ENCODE measurements at regions not wholly inside any gene's neighbourhood (a gene's known extent, or its start where the extent isn't known, plus 50 kb on each side); places are given as distances from the start of the nearest gene placed in this dataset.

DNA sequence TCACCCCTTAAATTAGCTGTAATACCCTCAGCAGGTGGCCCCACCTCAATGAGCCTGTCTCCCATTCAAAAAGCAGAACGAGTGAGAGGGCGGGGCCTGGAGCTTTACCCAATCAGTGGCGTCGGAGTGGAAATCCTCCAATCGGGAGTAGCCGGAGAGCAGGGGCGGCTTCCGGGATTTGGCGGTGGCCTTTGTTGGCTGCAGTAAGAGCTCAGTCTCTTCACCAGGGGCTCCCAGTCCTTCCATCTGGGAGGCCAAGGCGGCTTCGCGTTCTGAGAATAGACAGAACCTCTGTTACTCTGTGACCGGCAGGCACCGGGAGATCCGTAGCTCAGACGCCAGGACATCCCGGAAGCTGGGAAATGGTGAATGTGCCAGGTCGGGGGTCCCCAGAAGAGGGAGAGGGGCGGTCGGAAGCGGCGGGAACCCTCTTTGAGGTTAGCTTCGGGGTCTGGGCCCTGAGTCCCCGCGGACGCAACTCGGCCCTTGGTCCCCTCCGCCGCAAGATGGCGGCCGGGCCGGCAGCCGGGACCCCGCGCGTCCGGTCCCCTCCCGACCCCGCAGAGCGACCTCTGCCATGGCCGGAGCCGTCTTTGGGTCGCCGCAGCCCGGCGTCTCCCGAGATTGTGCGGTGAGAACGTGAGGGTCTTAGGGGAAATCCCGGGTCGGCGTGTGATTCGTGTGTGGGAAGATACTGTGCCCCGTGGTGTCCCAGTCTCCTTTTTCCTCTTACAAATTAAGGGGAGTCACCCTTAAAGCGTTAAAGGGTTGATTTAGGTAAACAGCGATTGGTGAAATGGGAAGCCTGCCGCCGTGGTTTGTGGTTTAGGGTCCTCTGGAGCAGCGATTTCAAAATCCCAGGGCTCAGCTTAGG, 160.3 kb upstream of the ZNF267 start (continued):
- TF ChIP-seq, protein P1, sequence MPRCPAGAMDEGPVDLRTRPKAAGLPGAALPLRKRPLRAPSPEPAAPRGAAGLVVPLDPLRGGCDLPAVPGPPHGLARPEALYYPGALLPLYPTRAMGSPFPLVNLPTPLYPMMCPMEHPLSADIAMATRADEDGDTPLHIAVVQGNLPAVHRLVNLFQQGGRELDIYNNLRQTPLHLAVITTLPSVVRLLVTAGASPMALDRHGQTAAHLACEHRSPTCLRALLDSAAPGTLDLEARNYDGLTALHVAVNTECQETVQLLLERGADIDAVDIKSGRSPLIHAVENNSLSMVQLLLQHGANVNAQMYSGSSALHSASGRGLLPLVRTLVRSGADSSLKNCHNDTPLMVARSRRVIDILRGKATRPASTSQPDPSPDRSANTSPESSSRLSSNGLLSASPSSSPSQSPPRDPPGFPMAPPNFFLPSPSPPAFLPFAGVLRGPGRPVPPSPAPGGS (IDR thresholded peaks at IDR 0.05; ENCODE audit: borderline replicate concordance, insufficient read depth, low read depth, low read length, poor library complexity, severe bottlenecking), result peak; percentile 59
- no peak for TF ChIP-seq SREBF2 (IDR thresholded peaks at IDR 0.05; ENCODE audit: low read length)
- TF ChIP-seq RAD21 (IDR thresholded peaks at IDR 0.05; ENCODE audit: insufficient read depth, low read depth, low read length), result no peak
- no peak for TF ChIP-seq PAX8 (IDR thresholded peaks at IDR 0.05)
- TF ChIP-seq PML (IDR thresholded peaks at IDR 0.05; ENCODE audit: low read length), result peak; percentile 95
- TF ChIP-seq CHD1 (IDR thresholded peaks at IDR 0.05; ENCODE audit: low read depth, low read length), result peak; percentile 88; the same call in 1 of the 2 replicates
- TF ChIP-seq POLR2A (IDR thresholded peaks at IDR 0.05; ENCODE audit: low read depth, low read length), result peak; percentile 97
- TF ChIP-seq SP1 (IDR thresholded peaks at IDR 0.05; ENCODE audit: low read depth, low read length), result peak; percentile 93
- peak; percentile 80 for TF ChIP-seq IRF3 (IDR thresholded peaks at IDR 0.05)
- 0 out of 2 replicates have a peak, but pooled peaks have one; percentile 37 for TF ChIP-seq FOXM1 (IDR thresholded peaks at IDR 0.05; ENCODE audit: low read depth, low read length)
- TF ChIP-seq RB1 (IDR thresholded peaks at IDR 0.05; ENCODE audit: borderline replicate concordance), result no peak
- no peak for TF ChIP-seq FOXK2 (IDR thresholded peaks at IDR 0.05)
- peak; percentile 68; the same call in 1 of the 2 replicates for TF ChIP-seq SMARCA5 (IDR thresholded peaks at IDR 0.05)
- peak; percentile 61; the same call in 1 of the 2 replicates for TF ChIP-seq TCF3 (IDR thresholded peaks at IDR 0.05; ENCODE audit: borderline replicate concordance, insufficient read depth, low read depth, low read length)
- no peak for TF ChIP-seq CBX3 (IDR thresholded peaks at IDR 0.05; ENCODE audit: borderline replicate concordance, low read depth)
- TF ChIP-seq NFYA (IDR thresholded peaks at IDR 0.05; ENCODE audit: borderline replicate concordance, low read depth, low read length), result no peak
- no peak for TF ChIP-seq ATF7 (IDR thresholded peaks at IDR 0.05; ENCODE audit: low read depth)
- TF ChIP-seq CREB1 (IDR thresholded peaks at IDR 0.05; ENCODE audit: low read depth), result no peak
- no peak for TF ChIP-seq KAT2A (conservative IDR thresholded peaks at IDR 0.05; ENCODE audit: control insufficient read depth, low read depth, low read length)
- TF ChIP-seq, protein P2, sequence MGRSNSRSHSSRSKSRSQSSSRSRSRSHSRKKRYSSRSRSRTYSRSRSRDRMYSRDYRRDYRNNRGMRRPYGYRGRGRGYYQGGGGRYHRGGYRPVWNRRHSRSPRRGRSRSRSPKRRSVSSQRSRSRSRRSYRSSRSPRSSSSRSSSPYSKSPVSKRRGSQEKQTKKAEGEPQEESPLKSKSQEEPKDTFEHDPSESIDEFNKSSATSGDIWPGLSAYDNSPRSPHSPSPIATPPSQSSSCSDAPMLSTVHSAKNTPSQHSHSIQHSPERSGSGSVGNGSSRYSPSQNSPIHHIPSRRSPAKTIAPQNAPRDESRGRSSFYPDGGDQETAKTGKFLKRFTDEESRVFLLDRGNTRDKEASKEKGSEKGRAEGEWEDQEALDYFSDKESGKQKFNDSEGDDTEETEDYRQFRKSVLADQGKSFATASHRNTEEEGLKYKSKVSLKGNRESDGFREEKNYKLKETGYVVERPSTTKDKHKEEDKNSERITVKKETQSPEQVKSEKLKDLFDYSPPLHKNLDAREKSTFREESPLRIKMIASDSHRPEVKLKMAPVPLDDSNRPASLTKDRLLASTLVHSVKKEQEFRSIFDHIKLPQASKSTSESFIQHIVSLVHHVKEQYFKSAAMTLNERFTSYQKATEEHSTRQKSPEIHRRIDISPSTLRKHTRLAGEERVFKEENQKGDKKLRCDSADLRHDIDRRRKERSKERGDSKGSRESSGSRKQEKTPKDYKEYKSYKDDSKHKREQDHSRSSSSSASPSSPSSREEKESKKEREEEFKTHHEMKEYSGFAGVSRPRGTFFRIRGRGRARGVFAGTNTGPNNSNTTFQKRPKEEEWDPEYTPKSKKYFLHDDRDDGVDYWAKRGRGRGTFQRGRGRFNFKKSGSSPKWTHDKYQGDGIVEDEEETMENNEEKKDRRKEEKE (IDR thresholded peaks at IDR 0.05), result no peak
- no peak for TF ChIP-seq STAT3 (IDR thresholded peaks at IDR 0.05; ENCODE audit: low read depth, low read length)
- TF ChIP-seq ASH2L (IDR thresholded peaks at IDR 0.05; ENCODE audit: borderline replicate concordance, low read depth), result no peak
- no peak for TF ChIP-seq PAX5 (IDR thresholded peaks at IDR 0.05; ENCODE audit: borderline replicate concordance, low read depth, low read length)
- TF ChIP-seq GABPA (IDR thresholded peaks at IDR 0.05; ENCODE audit: low read depth), result no peak; the same call in 1 of the 2 replicates
- no peak for TF ChIP-seq NFXL1 (IDR thresholded peaks at IDR 0.05; ENCODE audit: borderline replicate concordance)
- TF ChIP-seq SPI1 (IDR thresholded peaks at IDR 0.05; ENCODE audit: borderline replicate concordance, insufficient read depth, low read depth, low read length), result no peak

All from GM12878 (cell line).